ENCODE measurements at regions not wholly inside any gene's neighbourhood (a gene's known extent, or its start where the extent isn't known, plus 50 kb on each side); places are given as distances from the start of the nearest gene placed in this dataset.
A peak's percentile ranks its signal among the peaks of the same experiment; 100 is the strongest.
"Not testable (repeated sequence)": the region's sequence is repeated elsewhere in the genome, so short reads cannot be mapped to it uniquely, and the experiment has no call there.

GRCh38 chr12:131636940-131637750 is 73.7 kb upstream of the SFSWAP start:
- no peak for ATAC-seq (replicated peaks in 6 of 8)
- in situ Hi-C loops (cut with MboI; ENCODE audit: low pct_unique_long_range_greater_than_20kb in 2 of 9, low sequenced_read_pairs in 9 of 9, unreplicated experiment in 9 of 9): no loop called here
- Histone ChIP-seq H3K4me3 (no peak overlapping the region), H3K27ac (no peak overlapping the region), H3K4me1 (replicated peaks in 1 of 2) (peaks cover 6 to 16% of the 10 kb centered on the region in 2 donors)
- 0 to 82% (median 55%) methylated on average over 1 to 11 of the region's 18 CpGs; no CpG with 5 or more reads in 4 of the 10 experiments for WGBS, 10 experiments

DNA sequence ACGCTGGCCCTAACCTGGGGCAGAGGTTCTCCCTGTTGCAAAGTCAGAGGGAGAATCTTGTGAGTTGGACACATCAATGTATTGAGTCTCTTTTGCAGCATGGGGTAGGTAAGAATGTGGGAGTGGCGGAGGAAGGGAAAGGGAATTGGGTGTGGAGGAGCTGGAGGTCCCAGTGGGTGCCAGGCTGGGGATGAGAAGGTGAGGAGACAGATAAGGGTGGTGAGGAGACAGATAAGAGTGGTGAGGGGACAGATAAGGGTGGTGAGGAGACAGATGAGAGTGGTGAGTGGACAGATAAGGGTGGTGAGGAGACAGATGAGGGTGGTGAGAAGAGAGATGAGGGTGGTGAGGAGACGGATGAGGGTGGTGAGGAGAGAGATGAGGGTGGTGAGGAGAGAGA is 72.9 kb upstream of the SFSWAP start:
- 0 to 71% (median 44%) methylated on average over 1 to 3 of the region's 3 CpGs; no CpG with 5 or more reads in 2 of the 10 experiments for WGBS, 10 experiments
- in situ Hi-C loops (cut with MboI; ENCODE audit: low pct_unique_long_range_greater_than_20kb in 2 of 9, low sequenced_read_pairs in 9 of 9, unreplicated experiment in 9 of 9): no loop called here
- no peak for ATAC-seq (replicated peaks in 6 of 8)
- no peak overlapping the region for H3K27ac ChIP-seq
- no peak overlapping the region for H3K4me3 ChIP-seq
- H3K4me1 ChIP-seq (replicated peaks in 1 of 2): peaks cover 10 to 16% of the 10 kb centered on the region in 2 donors

DNA sequence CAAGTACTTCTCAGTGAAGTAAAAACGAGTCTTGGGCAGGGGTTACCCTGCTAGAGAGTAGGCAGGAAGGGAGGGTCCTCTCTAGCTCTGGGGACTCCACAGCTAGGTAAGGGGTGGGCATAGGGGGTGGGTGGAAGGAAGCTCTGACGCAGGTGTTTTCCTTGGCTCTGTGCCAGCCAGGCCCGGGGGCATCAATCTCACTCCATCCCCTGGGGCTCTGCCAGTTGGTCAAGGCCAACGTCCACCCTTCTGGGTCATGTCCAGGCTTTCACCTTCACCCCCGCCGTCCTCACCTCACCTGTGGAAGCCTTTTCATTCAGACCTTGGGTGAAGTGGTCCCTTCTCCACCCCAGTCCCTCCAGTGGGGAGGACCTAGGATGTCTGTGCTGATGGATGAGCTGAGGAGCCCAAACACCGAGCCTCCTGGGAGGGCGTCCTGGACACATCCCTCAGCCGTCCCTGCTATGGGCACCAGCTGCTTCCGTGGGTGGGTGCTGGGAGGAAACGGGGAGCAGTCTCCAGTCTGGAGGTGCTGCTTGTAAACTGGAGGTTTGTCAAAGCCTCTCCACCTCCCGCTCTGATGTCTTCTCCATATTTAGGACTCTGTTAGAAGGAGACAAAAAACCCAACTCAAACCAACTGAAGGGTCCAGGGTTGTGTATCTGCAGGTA is 71.5 kb upstream of the SFSWAP start:
- in situ Hi-C loops (cut with MboI; ENCODE audit: low pct_unique_long_range_greater_than_20kb in 2 of 9, low sequenced_read_pairs in 9 of 9, unreplicated experiment in 9 of 9): no loop called here
- H3K27ac ChIP-seq: no peak overlapping the region
- H3K4me1 ChIP-seq (replicated peaks in 1 of 2): peaks cover 10 to 14% of the 10 kb centered on the region in 2 donors
- H3K4me3 ChIP-seq: no peak overlapping the region
- 19 to 100% (median 64%) methylated on average over 1 to 5 of the region's 12 CpGs; no CpG with 5 or more reads in 5 of the 10 experiments for WGBS, 10 experiments
- no peak for ATAC-seq (replicated peaks in 6 of 8)

GRCh38 chr12:131640525-131640924 is 70.4 kb upstream of the SFSWAP start:
- Histone ChIP-seq H3K27ac (no peak overlapping the region), H3K4me1 (replicated peaks in 1 of 2) (peaks cover 10 to 13% of the 10 kb centered on the region in 2 donors), H3K4me3 (no peak overlapping the region)
- 0 to 48% (median 20%) methylated on average over 1 to 5 of the region's 7 CpGs; no CpG with 5 or more reads in 5 of the 10 experiments for WGBS, 10 experiments
- in situ Hi-C loops (cut with MboI; ENCODE audit: low pct_unique_long_range_greater_than_20kb in 2 of 9, low sequenced_read_pairs in 9 of 9, unreplicated experiment in 9 of 9): no loop called here
- ATAC-seq (replicated peaks in 6 of 8): no peak

DNA sequence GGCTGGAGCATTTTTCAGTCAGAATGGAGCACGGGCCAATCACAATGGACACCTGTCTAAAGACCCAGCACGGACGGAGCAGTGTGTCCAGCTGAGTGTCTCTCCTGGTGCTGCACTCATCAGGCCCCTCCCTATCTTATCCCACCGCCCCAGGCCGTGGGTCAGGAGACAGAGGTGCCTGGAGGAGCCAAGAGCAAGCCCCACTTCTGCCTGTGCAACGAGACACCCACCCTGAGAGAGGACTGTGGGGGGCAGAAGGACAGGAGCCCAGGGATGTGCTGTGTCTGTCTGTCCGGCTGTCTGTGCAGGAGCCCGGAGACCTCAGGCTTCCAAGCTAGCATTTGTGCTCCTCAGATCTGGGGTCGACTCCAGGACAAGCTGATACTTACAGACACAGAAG is 69.6 kb upstream of the SFSWAP start:
- Histone ChIP-seq H3K27ac (no peak overlapping the region), H3K4me3 (no peak overlapping the region), H3K4me1 (replicated peaks in 1 of 2) (peaks cover 8 to 11% of the 10 kb centered on the region in 2 donors)
- no peak for ATAC-seq (replicated peaks in 6 of 8)
- 27 to 100% (median 72%) methylated on average over 1 to 4 of the region's 9 CpGs; no CpG with 5 or more reads in 4 of the 10 experiments for WGBS, 10 experiments
- in situ Hi-C loops (cut with MboI; ENCODE audit: low pct_unique_long_range_greater_than_20kb in 2 of 9, low sequenced_read_pairs in 9 of 9, unreplicated experiment in 9 of 9): no loop called here

DNA sequence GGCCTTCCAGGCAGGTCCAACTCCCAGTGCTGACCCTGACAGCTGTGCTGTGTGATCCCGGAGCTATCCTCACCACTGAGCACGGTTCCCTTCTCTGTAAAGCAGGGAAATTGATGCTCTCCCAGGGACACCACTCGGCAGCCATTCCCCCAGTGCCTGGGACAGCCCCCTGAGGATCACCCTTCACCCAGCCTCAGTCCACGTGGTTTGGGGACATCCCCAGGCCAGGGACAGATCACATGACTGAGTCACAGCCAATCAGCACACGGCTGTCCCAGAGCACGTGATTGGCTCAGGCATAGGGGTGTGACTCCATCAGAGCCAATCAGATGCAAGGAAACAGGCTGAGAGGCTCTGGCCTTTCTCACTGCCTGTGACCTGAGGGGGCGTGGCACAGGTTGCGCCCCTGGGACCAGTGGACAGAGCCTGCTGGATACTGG is 68.8 kb upstream of the SFSWAP start:
- in situ Hi-C loops (cut with MboI; ENCODE audit: low pct_unique_long_range_greater_than_20kb in 2 of 9, low sequenced_read_pairs in 9 of 9, unreplicated experiment in 9 of 9): no loop called here
- 58 to 100% (median 67%) methylated on average over 1 to 3 of the region's 8 CpGs; no CpG with 5 or more reads in 6 of the 10 experiments for WGBS, 10 experiments
- peak in 6 of 8 experiments; percentile 13 to 93 (median 90) for ATAC-seq (replicated peaks in 6 of 8)
- H3K4me3 ChIP-seq: no peak overlapping the region
- peaks cover 8 to 11% of the 10 kb centered on the region in 2 donors for H3K4me1 ChIP-seq (replicated peaks in 1 of 2)
- peak overlapping the region in 1 of 2 donors; percentile 78 for H3K27ac ChIP-seq

DNA sequence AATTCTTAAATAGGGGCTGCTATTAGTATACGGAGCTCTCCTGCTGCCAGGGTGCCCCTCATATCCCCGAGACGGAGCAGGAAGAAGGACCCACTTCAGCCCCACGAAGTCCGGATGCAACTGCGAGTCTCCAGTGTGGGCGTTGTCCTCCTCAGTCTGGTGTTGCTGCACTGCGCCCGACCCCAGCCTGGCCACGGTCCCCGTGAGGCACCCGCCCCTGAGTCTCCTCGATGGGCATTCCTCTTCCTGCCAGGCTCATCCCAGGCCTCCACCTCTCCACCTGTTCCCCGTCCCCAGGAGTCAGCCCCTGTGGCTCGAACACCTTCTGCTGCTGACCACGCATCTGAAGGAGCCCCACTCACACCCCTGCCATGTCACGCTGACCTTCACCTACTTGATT is 68.1 kb upstream of the SFSWAP start:
- WGBS, 10 experiments: 56 to 100% (median 78%) methylated on average over 1 to 7 of the region's 17 CpGs; no CpG with 5 or more reads in 2 of the 10 experiments
- ATAC-seq (replicated peaks in 6 of 8): no peak
- in situ Hi-C loops (cut with MboI; ENCODE audit: low pct_unique_long_range_greater_than_20kb in 2 of 9, low sequenced_read_pairs in 9 of 9, unreplicated experiment in 9 of 9): no loop called here
- no peak overlapping the region for H3K27ac ChIP-seq
- H3K4me1 ChIP-seq (replicated peaks in 1 of 2): peaks cover 8 to 11% of the 10 kb centered on the region in 2 donors
- no peak overlapping the region for H3K4me3 ChIP-seq

GRCh38 chr12:131643631-131644452 is 67.0 kb upstream of the SFSWAP start:
- no peak overlapping the region for H3K27ac ChIP-seq
- peaks cover 8 to 11% of the 10 kb centered on the region in 2 donors for H3K4me1 ChIP-seq (replicated peaks in 1 of 2)
- 20 to 27% methylated on average over 1 to 4 of the region's 7 CpGs; no CpG with 5 or more reads in 8 of the 10 experiments for WGBS, 10 experiments
- ATAC-seq (replicated peaks in 6 of 8): peak in 1 of 8 experiments; percentile 49
- H3K4me3 ChIP-seq: no peak overlapping the region
- in situ Hi-C loops (cut with MboI; ENCODE audit: low pct_unique_long_range_greater_than_20kb in 2 of 9, low sequenced_read_pairs in 9 of 9, unreplicated experiment in 9 of 9): no loop called here

GRCh38 chr12:131644481-131644880 is 66.4 kb upstream of the SFSWAP start:
- no CpG with 5 or more reads among the region's 1 CpG for WGBS, 10 experiments
- Histone ChIP-seq H3K4me1 (replicated peaks in 1 of 2) (peaks cover 8 to 11% of the 10 kb centered on the region in 2 donors), H3K27ac (no peak overlapping the region), H3K4me3 (no peak overlapping the region)
- no peak for ATAC-seq (replicated peaks in 6 of 8)
- in situ Hi-C loops (cut with MboI; ENCODE audit: low pct_unique_long_range_greater_than_20kb in 2 of 9, low sequenced_read_pairs in 9 of 9, unreplicated experiment in 9 of 9): no loop called here

DNA sequence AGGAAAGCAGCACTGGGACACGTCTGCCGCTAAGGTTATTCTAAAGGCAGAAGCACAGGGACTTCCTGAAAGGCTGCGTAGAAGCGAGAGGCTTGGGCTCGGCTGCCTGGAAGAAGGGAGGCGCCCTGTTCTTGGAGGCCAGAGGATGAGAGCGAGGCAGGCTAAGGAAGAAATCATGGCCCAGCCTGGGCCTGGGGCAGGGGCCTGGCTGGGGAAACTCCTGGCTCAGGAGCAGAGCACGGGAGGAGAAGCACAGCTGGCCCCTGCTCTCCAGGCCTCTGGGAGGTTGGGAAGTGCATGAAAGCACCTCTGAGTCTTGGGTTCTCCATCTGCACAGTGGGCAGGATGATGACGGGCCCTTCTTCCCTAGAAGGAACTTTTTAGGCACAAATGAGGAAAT is 66.0 kb upstream of the SFSWAP start:
- peak in 1 of 8 experiments; percentile 76 for ATAC-seq (replicated peaks in 6 of 8)
- in situ Hi-C loops (cut with MboI; ENCODE audit: low pct_unique_long_range_greater_than_20kb in 2 of 9, low sequenced_read_pairs in 9 of 9, unreplicated experiment in 9 of 9); H3K27ac ChIP-seq; H3K4me3 ChIP-seq: not testable (repeated sequence)
- peaks cover 8 to 11% of the 10 kb centered on the region in 2 donors for H3K4me1 ChIP-seq (replicated peaks in 1 of 2)
- 60 to 71% methylated on average over 1 to 4 of the region's 9 CpGs; no CpG with 5 or more reads in 8 of the 10 experiments for WGBS, 10 experiments

DNA sequence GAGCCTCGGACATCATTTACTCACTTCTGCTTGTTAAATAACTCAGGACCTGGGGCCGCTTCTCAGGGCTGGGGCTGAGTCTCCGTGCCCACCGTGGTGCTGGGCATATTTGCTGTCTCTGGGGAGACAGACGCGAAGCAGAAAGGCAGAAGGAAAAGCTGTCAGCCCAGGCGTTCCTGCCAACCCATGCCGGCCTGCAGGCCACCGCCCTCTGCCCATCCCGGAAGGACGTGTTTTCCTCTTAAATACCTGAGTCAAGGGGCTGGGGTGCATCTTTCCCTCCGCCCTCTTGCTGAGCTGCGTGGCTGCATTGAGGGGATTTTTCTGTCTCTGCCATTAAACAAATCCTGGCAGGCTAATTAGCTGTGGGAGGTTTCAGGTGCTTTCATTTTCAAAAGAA is 65.3 kb upstream of the SFSWAP start:
- in situ Hi-C loops (cut with MboI; ENCODE audit: low pct_unique_long_range_greater_than_20kb in 2 of 9, low sequenced_read_pairs in 9 of 9, unreplicated experiment in 9 of 9); H3K27ac ChIP-seq; H3K4me3 ChIP-seq; ATAC-seq (replicated peaks in 6 of 8): not testable (repeated sequence)
- no CpG with 5 or more reads among the region's 13 CpGs for WGBS, 10 experiments
- peaks cover 8 to 11% of the 10 kb centered on the region in 2 donors for H3K4me1 ChIP-seq (replicated peaks in 1 of 2)

GRCh38 chr12:131646444-131646843 is 64.4 kb upstream of the SFSWAP start:
- H3K4me3 ChIP-seq; in situ Hi-C loops (cut with MboI; ENCODE audit: low pct_unique_long_range_greater_than_20kb in 2 of 9, low sequenced_read_pairs in 9 of 9, unreplicated experiment in 9 of 9); H3K27ac ChIP-seq: not testable (repeated sequence)
- H3K4me1 ChIP-seq (replicated peaks in 1 of 2): peaks cover 8 to 11% of the 10 kb centered on the region in 2 donors
- ATAC-seq (replicated peaks in 6 of 8): peak in 5 of 8 experiments; percentile 28 to 90 (median 52)
- no CpG with 5 or more reads among the region's 9 CpGs for WGBS, 10 experiments
